Activated CD4-positive, alpha-beta T cell treated with anti-CD3 and anti-CD28 coated beads, Interleukin-2, amount 50 U/mL, for 24 hours (primary cell): ENCODE measurements at regions not wholly inside any gene's neighbourhood (a gene's known extent, or its start where the extent isn't known, plus 50 kb on each side); places are given as distances from the start of the nearest gene placed in this dataset.
"Not testable (repeated sequence)": the region's sequence is repeated elsewhere in the genome, so short reads cannot be mapped to it uniquely, and the experiment has no call there.

ENCODE experiments used
- DNase-seq, 2 donors: peaks; one replicate each; pipeline ENCODE4 v3.0.0-alpha.2; 2020; ENCODE audit warnings: low read depth in 1 of 2, low spot score in 1 of 2

DNA sequence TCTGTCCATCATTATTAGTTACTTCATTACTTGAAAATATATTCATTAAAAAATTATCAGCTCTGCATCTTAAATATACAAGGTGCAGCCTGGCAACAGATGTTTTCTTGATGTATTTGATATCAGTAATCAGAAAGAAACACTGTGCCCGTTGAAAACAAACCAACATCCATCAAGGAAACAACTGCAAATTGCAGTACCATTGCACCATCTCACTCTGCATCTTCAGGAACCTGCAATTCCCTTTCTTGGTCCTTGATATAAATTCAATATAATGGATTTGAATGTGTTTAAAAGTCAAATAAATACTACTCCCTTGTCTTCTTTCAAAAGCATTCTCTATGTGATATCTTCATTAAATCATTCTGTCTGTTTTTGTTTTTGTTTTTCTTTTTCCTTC, 1131.2 kb downstream of the FAM181B start:
- DNase-seq = no peak

DNA sequence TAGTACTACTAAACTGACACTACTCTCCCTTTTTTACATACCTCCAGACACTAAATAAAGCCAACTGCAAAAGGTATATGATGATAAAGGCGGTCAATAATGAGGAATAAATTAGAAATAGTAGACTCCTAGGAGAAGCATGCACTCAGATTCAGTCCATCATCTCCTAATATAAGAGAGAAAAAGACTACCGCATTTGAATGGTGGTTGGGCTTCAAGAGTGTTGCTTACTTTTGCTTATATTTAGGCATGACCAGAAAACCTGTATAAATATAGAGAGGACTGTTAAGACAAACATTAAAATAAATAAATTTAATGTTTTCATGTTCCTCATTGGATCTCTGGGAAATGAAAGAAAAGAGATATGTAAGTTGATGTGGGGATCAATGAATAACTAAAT, 1137.0 kb downstream of the FAM181B start:
- DNase-seq = no peak

DNA sequence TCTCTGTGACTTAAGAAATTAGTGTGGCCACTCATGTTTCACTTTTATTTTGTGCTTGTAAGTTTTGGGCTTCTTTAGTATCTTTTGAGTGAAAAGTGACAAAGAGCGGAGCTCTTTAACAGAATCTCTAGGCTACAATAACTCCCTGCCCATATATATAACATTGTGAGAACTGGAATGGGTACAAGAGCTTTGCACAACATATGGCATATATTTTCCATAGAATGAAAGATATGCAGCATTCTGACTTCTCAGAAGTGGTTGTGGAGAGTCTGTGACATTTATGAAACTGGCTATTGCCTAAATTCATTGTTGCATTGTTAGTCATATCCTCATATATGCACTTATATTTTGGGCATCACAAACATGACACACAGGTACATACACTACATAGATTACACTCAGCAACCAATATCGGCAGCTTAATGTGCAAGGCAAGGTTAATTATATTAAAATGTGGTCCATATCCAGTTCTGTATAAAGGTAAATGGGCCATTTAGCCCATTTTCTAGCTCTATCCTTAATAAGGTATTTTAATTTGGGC, 1148.2 kb downstream of the FAM181B start:
- DNase-seq = no peak

DNA sequence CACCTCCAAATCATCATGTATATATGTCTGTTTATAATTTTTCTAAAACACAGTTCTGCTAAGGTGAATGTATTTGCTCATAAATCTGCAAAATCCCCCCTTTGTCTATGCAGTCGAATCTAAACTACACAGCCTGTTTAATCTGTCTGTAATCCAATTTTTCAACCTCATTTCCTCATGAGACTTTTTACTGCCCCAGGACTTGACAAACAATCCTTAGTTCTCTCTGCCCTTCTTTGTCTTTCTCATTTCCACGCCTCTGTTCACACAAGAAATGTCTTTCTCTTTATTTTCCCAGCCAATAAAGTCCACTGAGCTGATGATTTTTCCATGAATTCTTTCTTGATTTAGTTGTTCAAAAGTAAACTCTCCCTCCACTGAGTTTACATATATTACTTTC, 1154.3 kb downstream of the FAM181B start:
- no peak for DNase-seq

DNA sequence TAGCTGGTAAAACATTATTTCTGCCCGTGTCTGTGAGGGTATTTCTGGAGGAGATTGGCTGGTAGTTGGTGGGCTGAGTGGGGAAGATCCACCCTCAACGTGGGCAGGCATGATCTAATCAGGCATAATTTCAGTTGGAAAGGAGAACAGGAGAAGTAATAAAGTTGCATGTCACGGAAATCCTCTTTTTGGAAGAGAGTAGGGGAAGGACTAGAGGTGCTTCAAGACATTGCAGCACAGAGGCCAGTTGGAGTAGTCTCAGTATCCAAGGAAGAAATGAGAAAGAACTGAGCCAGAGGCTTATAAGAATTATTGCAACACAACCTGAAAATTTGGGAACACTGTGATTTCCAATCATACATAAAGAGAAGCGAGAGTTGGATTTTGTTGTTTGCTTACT, 1155.1 kb downstream of the FAM181B start:
- DNase-seq = no peak

DNA sequence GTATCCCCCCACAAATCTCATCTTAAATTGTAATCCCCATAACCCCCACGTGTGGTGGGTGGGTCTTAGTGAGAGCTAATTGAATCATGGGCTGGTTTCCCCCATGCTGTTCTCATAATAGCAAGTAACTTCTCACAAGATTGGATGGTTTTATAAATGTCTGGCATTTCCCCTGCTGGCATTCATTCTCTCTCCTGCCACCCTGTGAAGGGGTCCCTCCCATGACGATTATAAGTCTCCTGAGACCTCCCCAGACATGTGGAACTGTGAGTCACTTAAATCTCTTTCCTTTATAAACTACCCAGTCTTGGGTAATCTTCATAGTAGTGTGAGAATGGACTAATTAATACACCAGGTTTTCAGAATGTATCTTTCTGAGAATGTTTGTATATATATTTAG, 1159.4 kb downstream of the FAM181B start:
- DNase-seq = no peak

DNA sequence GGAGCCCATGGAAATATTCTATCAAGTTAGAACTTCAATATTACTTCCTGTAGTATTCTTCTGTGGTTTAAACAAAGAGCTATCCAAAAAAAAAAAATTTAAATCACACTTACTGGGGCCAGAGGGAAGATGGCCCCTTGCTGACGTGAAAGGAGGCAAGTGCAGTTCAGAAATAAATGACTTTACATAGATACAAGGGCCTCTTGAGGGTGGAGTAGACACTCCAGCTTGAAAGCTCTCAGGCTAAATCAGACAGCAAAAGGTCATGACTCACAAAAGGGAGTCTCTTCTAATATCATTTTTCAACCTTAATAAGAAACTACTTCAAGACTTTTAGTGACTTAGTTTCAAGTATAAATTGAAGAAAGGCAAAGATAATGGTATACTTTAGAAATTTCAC, 1160.3 kb downstream of the FAM181B start:
- no peak for DNase-seq

DNA sequence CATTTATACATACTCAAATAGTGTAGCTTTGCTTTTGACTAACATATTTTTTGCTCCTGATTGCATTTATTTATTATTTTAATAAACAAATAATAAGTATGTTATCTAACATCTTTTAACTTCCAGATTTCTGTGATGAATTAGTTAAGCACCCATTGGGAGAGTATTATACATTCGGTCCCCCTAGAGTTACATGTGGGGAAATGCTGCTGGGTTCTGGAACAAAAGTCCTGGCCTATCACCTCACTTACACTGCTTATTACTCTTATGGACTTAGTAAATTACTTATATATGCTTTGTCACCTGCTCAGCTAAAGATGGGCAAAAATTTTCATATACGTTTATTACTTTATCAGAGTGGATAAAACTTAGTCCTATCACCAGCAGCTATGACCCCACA, 1163.0 kb downstream of the FAM181B start:
- no peak for DNase-seq

DNA sequence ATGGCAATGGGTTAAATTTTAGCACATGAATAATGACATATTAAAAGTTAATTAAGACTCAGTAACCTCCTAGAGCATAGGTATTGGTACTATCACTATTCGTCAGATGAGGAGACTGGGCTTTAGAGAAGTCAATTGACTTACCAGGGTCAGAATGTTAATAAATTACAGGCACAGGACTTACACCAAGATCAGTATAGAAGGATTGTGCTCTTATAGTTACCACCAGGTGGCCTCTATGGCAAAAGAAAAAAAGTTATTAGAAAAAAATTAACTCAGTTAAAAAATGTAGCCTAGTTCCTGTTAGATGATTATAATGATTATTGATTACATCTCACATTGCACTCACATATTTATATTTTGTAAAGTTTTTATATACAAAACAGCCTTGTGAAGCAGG, 1163.7 kb downstream of the FAM181B start:
- no peak for DNase-seq

DNA sequence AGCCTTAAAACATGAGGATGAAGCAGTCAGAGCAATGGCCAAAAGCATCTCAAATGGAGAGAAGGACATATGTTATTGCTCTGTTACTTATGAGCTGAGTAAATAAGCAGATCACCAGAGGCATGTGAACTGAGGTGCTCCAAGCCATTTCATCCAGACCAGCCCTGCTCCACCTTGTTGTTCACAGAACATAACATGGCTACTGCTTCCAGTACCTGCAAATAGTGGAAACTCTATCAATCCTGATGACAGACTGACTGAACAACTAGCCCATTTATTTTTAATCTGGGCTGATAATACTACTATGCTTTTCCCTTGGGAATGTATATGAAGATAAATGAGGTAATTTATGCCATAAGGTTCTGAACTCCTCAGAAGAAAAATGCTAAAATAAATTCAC, 1164.7 kb downstream of the FAM181B start:
- no peak for DNase-seq

DNA sequence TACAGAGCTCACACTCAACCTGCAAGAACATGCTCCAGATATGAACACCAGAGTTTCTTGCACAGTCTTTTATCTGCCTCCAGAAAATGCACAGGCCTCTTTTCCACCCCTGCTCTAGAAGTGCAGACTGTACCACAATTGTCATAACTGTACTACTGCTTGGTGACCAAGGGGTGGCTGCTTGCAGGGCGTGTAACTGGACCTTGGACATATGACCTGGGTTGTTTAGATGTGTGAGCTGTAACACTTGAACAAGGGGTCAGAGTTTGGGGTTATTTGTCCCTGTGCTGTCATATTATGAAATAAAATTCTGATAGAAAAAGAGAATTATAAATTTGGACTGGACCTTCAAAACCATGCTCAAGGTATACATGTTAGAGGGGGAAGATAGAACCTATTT, 1185.5 kb downstream of the FAM181B start:
- DNase-seq = no peak

DNA sequence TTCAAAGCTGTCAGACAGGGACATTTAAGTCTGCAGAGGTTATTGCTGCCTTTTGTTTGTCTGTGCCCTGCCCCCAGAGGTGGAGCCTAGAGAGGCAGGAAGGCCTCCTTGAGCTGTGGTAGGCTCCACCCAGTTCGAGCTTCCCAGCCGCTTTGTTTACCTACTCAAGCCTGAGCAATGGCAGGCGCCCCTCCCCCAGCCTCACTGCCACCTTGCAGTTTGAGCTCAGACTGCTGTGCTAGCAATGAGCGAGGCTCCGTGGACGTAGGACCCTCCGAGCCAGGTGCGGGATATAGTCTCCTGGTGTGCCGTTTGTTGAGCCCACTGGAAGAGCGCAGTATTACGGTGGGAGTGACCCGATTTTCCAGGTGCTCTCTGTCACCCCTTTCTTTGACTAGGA, 1193.9 kb downstream of the FAM181B start:
- not testable (repeated sequence) for DNase-seq

DNA sequence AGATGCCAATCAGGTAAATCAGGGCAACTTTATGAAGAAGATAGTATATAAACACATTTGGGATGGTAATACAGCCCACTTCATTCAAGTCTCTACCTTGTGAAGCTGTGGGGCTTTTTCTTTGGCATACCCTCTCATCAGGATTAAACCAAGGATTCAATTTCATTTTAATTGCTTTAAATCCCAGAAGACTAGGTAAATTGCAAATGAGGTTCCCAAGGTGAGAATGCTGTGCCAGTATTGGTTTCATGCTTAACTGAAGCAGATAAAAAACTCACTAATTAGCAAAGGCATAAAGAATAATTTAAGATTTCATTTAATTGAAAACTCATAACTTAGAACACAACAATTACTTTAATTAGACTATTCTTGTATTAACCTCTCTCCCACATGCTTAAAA, 1218.1 kb downstream of the FAM181B start:
- no peak for DNase-seq

DNA sequence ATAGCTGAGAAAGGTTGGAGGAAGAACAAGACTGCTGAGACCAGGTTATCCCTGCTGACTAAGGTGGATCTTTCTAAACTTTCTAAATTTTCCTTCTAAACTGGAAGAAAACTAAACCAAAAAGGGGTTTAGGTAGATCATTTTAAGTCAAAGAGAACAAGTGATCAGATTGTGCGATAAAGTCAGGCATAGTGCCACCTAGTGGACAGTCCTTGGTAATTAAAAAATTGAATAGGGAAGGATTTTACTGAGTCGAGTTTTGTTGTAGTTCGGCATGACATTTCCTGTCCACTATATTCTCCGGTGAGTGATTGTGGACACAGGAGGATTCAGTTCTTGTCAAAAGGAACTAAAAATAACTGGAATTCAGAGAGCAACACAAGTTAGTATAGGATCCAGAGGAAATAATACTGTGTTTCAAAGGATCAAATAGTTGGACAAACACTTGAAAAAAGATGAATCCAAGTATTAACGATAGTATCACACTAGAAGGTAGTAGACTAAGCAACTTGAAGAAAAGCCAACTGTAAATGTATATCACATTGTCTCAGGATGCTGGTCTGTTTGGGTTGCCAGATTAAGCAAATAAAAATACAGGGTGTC, 1236.4 kb downstream of the FAM181B start:
- DNase-seq = no peak

DNA sequence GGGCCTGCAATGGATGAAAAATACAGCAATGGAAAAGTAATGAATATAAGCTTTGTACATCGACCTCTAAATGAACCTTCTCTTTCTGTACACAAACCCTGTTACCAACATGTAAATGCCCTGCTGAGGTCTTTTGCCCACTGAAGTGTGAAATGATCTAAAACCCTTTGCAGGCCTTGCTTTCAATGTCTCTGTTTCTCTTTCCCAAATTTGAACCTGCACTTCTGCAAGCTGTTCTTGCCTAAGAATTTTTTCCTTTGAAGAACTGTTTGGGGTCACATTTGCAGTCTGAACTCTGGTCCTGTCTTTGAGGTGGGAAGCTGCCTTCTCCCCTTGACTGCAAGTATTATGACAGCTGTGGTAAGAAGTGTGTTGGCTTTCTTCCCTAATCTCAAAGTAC, 1237.1 kb downstream of the FAM181B start:
- DNase-seq = no peak

DNA sequence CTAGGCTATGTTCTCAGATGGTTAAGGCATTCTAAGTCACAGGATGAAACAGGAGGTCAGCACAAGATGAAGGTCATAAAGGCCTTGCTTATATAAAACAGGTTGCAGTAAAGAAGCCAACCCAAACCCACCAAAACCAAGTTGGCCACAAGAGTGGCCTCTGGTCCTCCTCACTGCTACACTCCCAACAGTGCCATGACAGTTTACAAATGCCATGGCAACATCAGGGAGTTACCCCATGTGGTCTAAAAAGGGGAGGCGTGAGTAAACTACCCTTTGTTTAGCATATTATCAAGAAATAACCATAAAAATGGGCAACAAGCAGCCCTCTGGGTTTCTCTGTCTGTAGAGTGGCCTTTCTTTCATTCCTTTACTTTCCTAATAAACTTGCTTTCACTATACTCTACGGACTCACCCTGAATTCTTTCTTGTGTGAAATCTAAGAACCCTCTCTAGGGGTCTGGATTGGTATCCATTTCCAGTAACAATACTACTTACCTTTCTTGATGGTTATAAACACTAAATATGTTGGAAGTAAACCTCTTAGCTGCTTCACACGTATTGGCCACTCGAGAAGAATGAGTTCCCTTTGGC, 1237.9 kb downstream of the FAM181B start:
- no peak for DNase-seq

DNA sequence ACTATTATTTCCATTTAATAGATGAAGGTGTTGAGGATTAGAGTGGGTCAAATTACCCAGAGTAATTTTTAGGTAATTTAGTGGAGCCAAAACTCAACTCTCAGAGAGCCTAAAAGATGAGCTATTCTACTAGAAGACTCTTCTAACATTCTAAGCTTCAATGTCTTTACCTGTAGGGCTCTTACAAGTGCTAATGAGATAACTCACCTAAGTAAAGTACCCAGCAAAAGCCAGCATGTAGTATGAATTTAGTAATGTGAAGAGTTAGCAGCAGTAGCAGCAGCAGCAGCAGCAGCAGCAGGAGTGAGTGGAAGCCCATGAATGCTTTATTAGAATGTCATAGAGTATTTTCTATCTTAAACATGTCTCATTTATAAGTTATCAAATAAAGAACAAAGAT, 1239.2 kb downstream of the FAM181B start:
- DNase-seq = no peak

DNA sequence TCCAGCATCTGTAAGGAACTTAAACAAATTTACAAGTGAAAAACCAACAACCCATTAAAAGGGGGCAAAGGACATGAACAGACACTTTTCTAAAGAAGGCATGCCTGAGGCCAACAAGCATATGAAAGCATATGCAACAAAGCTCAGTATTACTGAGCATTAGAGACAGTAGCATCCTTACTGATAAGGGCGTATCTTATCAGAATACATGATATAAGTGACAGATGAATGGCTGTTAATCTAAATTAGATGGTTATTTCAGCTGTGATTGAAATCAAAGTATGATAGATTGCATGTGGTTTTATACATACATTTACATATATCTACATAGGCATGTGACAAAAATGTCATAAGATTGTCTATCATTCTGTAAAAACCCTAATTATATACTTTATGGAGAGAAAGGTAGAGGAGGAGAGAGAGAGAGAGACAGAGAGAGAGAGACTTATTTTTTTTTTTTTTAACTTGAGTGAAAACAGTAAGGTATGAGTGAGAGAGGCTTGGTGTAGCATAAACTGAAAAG, 1240.7 kb downstream of the FAM181B start:
- no peak for DNase-seq

DNA sequence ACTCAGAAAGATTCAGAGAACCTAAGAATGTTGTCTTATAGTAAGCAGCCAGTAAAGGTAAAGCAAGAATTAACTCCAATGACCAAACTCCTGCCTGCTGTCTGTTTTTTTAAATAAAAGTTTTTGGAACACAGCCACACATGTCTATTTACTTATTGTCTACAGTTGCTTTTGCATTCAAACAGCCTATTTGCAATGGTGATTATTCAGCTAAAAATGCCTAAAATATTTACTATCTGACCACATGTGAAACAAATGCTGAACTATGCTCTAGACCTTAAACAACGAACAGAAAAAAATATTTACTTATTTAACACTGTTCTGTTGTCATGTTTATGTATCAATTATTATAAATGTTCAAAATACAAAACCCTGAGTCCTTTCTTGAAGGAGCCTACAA, 1246.6 kb downstream of the FAM181B start:
- DNase-seq = no peak

DNA sequence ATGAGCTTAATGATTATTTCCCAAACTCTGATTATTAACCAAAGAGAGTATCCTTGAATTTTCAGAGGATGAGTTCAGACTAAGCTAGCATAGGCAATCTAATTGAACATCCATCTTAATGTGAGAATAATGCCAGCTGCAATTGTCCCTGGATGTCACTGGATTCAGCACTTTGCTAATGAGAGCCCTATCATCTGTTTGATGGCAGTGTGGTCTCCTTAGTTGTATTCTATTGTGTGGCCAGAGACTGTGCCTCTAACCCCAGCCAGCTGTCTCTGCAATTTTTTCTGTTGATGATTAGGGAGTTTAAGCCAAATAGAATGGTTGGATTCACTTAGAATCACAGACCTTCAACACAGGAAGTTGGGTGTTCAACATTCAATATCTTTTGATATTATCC, 1249.5 kb downstream of the FAM181B start:
- DNase-seq = no peak

DNA sequence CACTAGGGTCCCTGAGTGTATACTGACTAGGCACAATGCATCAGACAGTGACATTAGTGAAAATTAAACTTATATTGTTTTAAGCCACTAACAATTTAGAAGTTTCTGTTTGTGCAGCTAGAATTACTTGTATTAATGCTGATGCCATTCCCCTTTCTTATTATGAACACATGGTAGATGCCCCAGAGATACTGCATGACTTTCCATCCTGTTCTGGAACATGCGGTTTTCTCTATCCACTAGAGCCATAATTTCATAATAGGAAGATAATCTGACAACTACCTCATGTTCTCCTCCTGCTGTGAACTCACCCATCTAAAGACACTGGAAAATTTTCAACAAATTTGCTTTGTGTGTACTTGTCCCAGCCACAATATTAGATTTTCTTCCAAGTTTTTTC, 1256.4 kb downstream of the FAM181B start:
- DNase-seq = no peak

DNA sequence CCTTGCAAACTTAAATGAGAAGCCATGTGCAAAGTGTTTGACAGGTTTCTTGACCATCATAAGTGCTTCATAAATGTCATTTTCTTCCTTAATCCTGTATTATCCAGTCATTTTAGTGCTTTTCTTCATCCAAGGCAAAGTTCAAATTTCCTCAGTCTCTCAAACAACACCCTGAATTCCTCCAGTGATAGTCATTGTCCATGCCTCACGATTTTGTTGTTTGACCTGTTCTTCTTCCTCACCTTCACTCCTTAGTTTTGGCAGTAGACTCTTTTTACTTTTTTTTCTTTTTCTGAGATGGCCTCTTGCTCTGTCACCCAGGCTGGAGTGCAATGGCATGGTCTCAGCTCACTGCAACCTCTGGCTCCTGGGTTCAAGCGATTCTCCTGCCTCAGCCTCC, 1257.3 kb downstream of the FAM181B start:
- no peak for DNase-seq

DNA sequence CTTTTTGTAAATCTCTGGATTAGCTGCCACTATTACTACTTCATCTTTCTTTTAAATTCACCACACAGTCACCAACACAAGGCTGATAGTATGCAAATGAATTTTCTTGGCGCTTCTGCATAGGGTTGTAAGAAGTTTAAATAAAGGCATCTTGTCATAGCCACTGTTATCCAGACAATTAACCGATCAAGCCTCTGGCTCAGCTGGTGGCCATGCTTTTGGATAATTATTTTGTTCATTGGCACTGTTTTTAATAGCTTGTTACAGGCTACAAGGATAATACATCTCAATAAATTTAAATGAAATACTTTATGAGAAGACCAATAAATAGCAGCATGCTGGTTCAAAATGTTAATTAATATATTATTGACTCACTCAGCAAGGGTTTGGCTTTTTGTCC, 1261.0 kb downstream of the FAM181B start:
- DNase-seq = no peak
